ENCODE measurements at regions not wholly inside any gene's neighbourhood (a gene's known extent, or its start where the extent isn't known, plus 50 kb on each side); places are given as distances from the start of the nearest gene placed in this dataset.
"Not testable (repeated sequence)": the region's sequence is repeated elsewhere in the genome, so short reads cannot be mapped to it uniquely, and the experiment has no call there.

- H3K27me3 ChIP-seq; H3K4me3 ChIP-seq; intact Hi-C loops (cut with DNase I; ENCODE audit: low total_unique reads); DNase-seq; H3K4me1 ChIP-seq; H3K9me3 ChIP-seq; H3K36me3 ChIP-seq (ENCODE audit: low read depth, missing control alignments): not testable (repeated sequence)
- H3K27ac ChIP-seq: peak overlapping the region; percentile 56 to 65
- WGBS, 2 donors: 40 to 66% methylated on average over 2 of the region's 2 CpGs
These were observed 59.2 kb upstream of the CCDC180 start for GRCh38 chr9:97248252-97248651.

GRCh38 chr9:97243606-97244005 lies 63.9 kb upstream of the CCDC180 start:
- Histone ChIP-seq H3K27ac (no peak overlapping the region), H3K9me3 (no peaks in the 10 kb centered on the region), H3K4me3 (no peak overlapping the region), H3K27me3 (no peaks in the 10 kb centered on the region), H3K36me3 (ENCODE audit: low read depth, missing control alignments) (no peaks in the 10 kb centered on the region), H3K4me1 (no peaks in the 10 kb centered on the region)
- intact Hi-C loops (cut with DNase I; ENCODE audit: low total_unique reads): no loop called here
- WGBS, 2 donors: 87 to 98% methylated on average over 4 of the region's 4 CpGs
- TF ChIP-seq CTCF (IDR thresholded peaks at IDR 0.05): no peak
- no peak for TF ChIP-seq POLR2A (IDR thresholded peaks at IDR 0.05)
- no peak for DNase-seq

- H3K27ac ChIP-seq; H3K4me1 ChIP-seq; H3K27me3 ChIP-seq; DNase-seq; H3K9me3 ChIP-seq; H3K4me3 ChIP-seq; intact Hi-C loops (cut with DNase I; ENCODE audit: low total_unique reads); H3K36me3 ChIP-seq (ENCODE audit: low read depth, missing control alignments): not testable (repeated sequence)
- WGBS, 2 donors: 90 to 96% methylated on average over 5 of the region's 5 CpGs
These were observed 66.0 kb upstream of the CCDC180 start for GRCh38 chr9:97241430-97241829.

GRCh38 chr9:97237951-97238889 lies 69.2 kb upstream of the CCDC180 start:
- peak overlapping the region; percentile 61 to 84 for H3K4me3 ChIP-seq
- WGBS, 2 donors: 1% methylated on average over 34 to 47 of the region's 58 CpGs
- no peaks in the 10 kb centered on the region for H3K4me1 ChIP-seq
- no peak for TF ChIP-seq CTCF (IDR thresholded peaks at IDR 0.05)
- no peak for TF ChIP-seq POLR2A (IDR thresholded peaks at IDR 0.05)
- no peaks in the 10 kb centered on the region for H3K27me3 ChIP-seq
- intact Hi-C loops (cut with DNase I; ENCODE audit: low total_unique reads): no loop called here
- peak; percentile 94 for DNase-seq
- H3K9me3 ChIP-seq: no peaks in the 10 kb centered on the region
- H3K27ac ChIP-seq: peak overlapping the region; percentile 70 to 85
- H3K36me3 ChIP-seq (ENCODE audit: low read depth, missing control alignments): no peaks in the 10 kb centered on the region

GRCh38 chr9:97237311-97237786 lies 70.1 kb upstream of the CCDC180 start:
- intact Hi-C loops (cut with DNase I; ENCODE audit: low total_unique reads): no loop called here
- peak overlapping the region; percentile 40 to 70 for H3K27ac ChIP-seq
- H3K4me1 ChIP-seq: no peaks in the 10 kb centered on the region
- no peaks in the 10 kb centered on the region for H3K27me3 ChIP-seq
- TF ChIP-seq CTCF (IDR thresholded peaks at IDR 0.05): no peak
- TF ChIP-seq POLR2A (IDR thresholded peaks at IDR 0.05): no peak
- no peak for DNase-seq
- no peaks in the 10 kb centered on the region for H3K9me3 ChIP-seq
- 35 to 52% methylated on average over 21 of the region's 23 CpGs for WGBS, 2 donors
- H3K36me3 ChIP-seq (ENCODE audit: low read depth, missing control alignments): no peaks in the 10 kb centered on the region
- peak overlapping the region; percentile 61 to 84 for H3K4me3 ChIP-seq

- H3K9me3 ChIP-seq; intact Hi-C loops (cut with DNase I; ENCODE audit: low total_unique reads); H3K4me3 ChIP-seq; H3K36me3 ChIP-seq (ENCODE audit: low read depth, missing control alignments); H3K27ac ChIP-seq; DNase-seq; H3K27me3 ChIP-seq; H3K4me1 ChIP-seq: not testable (repeated sequence)
- 94 to 96% methylated on average over 2 of the region's 2 CpGs for WGBS, 2 donors
These were observed 74.5 kb upstream of the CCDC180 start for GRCh38 chr9:97233009-97233400.

- H3K36me3 ChIP-seq (ENCODE audit: low read depth, missing control alignments); H3K27me3 ChIP-seq; H3K4me3 ChIP-seq; H3K9me3 ChIP-seq; H3K27ac ChIP-seq; DNase-seq; intact Hi-C loops (cut with DNase I; ENCODE audit: low total_unique reads); H3K4me1 ChIP-seq: not testable (repeated sequence)
- WGBS, 2 donors: 64 to 66% methylated on average over 13 of the region's 13 CpGs
These were observed 75.1 kb upstream of the CCDC180 start for GRCh38 chr9:97232060-97233008.

GRCh38 chr9:97222393-97222792 lies 85.1 kb upstream of the CCDC180 start:
- DNase-seq; intact Hi-C loops (cut with DNase I; ENCODE audit: low total_unique reads); H3K27ac ChIP-seq; H3K4me1 ChIP-seq; H3K27me3 ChIP-seq; H3K9me3 ChIP-seq; H3K36me3 ChIP-seq (ENCODE audit: low read depth, missing control alignments): not testable (repeated sequence)
- 0 to 2% methylated on average over 1 to 21 of the region's 21 CpGs for WGBS, 2 donors
- H3K4me3 ChIP-seq: peak overlapping the region in 1 of 2 donors; percentile 44
